Nephron (organoid): ENCODE measurements at regions not wholly inside any gene's neighbourhood (a gene's known extent, or its start where the extent isn't known, plus 50 kb on each side); places are given as distances from the start of the nearest gene placed in this dataset.

Experiments
- H3K27ac Mint-ChIP-seq, 3 experiments: 2 replicates each; pipeline ENCODE4 v1.8.0; 2020; ENCODE audit warnings: mixed read lengths in 3 of 3, mild to moderate bottlenecking in 2 of 3, moderate library complexity in 1 of 3
- H3K27me3 Mint-ChIP-seq: 2 replicates; pipeline ENCODE4 v1.8.0; 2021; ENCODE audit warnings: low read depth, mild to moderate bottlenecking, moderate library complexity, mixed read lengths
- H3K36me3 Mint-ChIP-seq: 2 replicates; pipeline ENCODE4 v1.8.0; 2020; ENCODE audit warnings: low read depth, mixed read lengths
- H3K4me1 Mint-ChIP-seq: 2 replicates; pipeline ENCODE4 v1.8.0; 2020; ENCODE audit warnings: mixed read lengths
- H3K4me3 Mint-ChIP-seq, 3 experiments: 2 replicates each; pipeline ENCODE4 v1.8.0; 2020; ENCODE audit warnings: mild to moderate bottlenecking in 3 of 3, mixed read lengths in 3 of 3, moderate library complexity in 2 of 3
- H3K9me3 Mint-ChIP-seq: 2 replicates; pipeline ENCODE4 v1.8.0; 2020; ENCODE audit warnings: mixed read lengths
- TF ChIP-seq, protein P1 (sequence below), 3 experiments: fragments of 200-600 bp; sonication (generic); IDR thresholded peaks; one replicate each; pipeline ENCODE4 v1.5.0; 2021; ENCODE audit warnings: antibody characterized with exemption in 3 of 3; ENCODE audit not compliant: unreplicated experiment in 3 of 3

DNA sequence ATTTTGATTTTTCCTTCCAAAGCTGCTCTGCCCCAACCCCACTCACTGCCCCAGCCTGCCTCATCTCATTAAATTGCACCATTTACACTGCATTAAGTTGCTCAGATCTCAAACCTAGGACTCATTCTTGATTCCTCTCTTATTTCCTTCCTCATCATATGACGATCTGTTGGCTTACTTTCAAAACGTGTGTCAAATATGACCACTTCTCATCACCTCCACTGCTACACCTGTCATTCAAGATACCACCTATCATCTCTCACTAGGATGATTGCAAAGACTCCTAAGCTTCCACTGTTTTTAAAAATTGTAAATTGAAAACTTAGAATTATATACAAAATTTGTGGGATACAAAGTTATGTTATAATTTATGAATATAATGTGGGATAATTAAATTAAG is 147.1 kb downstream of the DCK start:
- Mint-ChIP-seq H3K27me3 (no peaks in the 10 kb centered on the region), H3K9me3 (peaks cover 1% of the 10 kb centered on the region), H3K4me1 (no peaks in the 10 kb centered on the region), H3K27ac (no peak overlapping the region), H3K36me3 (no peaks in the 10 kb centered on the region), H3K4me3 (no peak overlapping the region)
- TF ChIP-seq, protein P1, sequence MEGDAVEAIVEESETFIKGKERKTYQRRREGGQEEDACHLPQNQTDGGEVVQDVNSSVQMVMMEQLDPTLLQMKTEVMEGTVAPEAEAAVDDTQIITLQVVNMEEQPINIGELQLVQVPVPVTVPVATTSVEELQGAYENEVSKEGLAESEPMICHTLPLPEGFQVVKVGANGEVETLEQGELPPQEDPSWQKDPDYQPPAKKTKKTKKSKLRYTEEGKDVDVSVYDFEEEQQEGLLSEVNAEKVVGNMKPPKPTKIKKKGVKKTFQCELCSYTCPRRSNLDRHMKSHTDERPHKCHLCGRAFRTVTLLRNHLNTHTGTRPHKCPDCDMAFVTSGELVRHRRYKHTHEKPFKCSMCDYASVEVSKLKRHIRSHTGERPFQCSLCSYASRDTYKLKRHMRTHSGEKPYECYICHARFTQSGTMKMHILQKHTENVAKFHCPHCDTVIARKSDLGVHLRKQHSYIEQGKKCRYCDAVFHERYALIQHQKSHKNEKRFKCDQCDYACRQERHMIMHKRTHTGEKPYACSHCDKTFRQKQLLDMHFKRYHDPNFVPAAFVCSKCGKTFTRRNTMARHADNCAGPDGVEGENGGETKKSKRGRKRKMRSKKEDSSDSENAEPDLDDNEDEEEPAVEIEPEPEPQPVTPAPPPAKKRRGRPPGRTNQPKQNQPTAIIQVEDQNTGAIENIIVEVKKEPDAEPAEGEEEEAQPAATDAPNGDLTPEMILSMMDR (IDR thresholded peaks at IDR 0.05; ENCODE audit: unreplicated experiment in 3 of 3), result no peak

DNA sequence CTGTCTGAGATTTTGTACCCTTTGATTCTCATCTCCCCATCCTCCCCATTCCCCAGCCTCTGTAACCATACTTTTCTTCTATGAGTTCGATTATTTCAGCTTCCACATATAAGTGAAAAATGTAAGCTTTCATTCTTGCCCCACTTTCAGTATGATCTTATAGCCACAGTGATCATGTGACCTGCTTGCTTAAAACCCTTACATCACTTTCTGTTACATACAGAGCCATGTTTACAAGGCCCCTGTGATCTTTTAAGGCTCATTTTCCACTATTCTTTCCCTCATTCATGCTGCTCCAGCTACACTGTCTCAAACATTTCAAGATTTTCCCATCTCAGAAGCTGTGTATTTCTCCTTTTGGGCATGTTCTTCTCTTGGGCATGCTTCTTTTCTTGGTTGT is 147.7 kb downstream of the DCK start:
- Mint-ChIP-seq H3K9me3 (peaks cover 5% of the 10 kb centered on the region), H3K36me3 (no peaks in the 10 kb centered on the region), H3K4me3 (no peak overlapping the region), H3K27ac (no peak overlapping the region), H3K27me3 (no peaks in the 10 kb centered on the region), H3K4me1 (no peaks in the 10 kb centered on the region)
- TF ChIP-seq, protein P1 (IDR thresholded peaks at IDR 0.05; ENCODE audit: unreplicated experiment in 3 of 3), result no peak

DNA sequence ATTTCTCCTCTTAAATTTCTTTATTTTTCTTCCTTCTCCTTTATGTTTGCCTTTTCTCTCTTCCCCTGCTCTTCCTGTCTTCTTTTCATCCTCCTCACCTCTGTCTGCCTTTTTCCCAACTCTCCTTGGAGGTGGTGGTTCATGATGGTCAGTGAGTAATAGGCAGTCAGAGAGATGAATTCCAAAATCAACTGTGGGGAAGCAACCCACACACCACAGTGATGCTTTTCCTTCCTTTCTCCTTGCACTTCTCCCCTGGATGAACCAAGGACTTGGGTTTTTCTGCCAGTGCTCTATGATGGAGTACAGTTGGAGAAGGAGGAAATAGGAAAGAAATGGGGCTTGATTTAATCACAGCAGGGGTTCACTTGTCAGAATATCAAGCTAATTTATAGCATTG is 153.8 kb downstream of the DCK start:
- Mint-ChIP-seq H3K4me1 (no peaks in the 10 kb centered on the region), H3K36me3 (no peaks in the 10 kb centered on the region), H3K9me3 (peaks cover 8% of the 10 kb centered on the region), H3K27ac (no peak overlapping the region), H3K27me3 (no peaks in the 10 kb centered on the region), H3K4me3 (no peak overlapping the region)
- TF ChIP-seq, protein P1 (IDR thresholded peaks at IDR 0.05; ENCODE audit: unreplicated experiment in 3 of 3), result no peak

DNA sequence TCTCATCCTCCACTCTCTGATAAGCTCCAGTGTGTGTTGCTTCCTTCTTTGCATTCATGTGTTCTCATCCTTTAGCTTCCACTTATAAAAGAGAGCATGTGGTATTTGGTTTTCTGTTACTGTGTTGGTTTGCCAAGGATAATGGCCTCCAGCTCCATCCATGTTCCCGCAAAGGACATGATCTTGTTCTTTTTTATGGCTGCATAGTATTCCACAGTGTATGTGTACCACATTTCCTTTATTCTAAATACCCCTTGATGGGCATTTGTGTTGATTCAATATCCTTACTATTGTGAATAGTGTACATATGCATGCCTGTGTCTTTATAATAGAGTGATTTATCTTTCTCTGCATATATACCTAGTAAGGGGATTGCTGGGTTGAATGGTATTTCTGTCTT is 155.1 kb downstream of the DCK start:
- Mint-ChIP-seq H3K4me3 (no peak overlapping the region), H3K9me3 (peaks cover 8% of the 10 kb centered on the region), H3K4me1 (no peaks in the 10 kb centered on the region), H3K36me3 (no peaks in the 10 kb centered on the region), H3K27me3 (no peaks in the 10 kb centered on the region), H3K27ac (no peak overlapping the region)
- TF ChIP-seq, protein P1 (IDR thresholded peaks at IDR 0.05; ENCODE audit: unreplicated experiment in 3 of 3), result no peak

DNA sequence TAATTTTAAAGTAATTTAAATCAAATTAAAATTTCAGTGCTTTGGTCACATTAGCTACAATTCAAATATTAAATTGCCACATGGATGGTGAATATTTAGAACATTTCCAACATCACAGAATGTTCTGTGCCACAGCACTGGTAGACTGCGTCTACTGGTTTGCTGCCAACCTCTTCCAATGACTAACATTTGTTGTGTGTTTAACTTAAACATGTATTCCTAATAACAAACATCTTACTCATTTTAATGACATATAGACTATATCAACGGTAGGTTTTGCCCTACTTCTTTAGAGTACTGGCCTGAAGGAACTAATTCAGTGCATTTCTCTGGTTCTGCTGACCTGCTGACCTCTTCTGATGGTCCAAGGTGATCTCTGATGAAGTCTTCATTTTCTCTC is 157.6 kb downstream of the DCK start:
- no peaks in the 10 kb centered on the region for H3K4me1 Mint-ChIP-seq
- no peak overlapping the region for H3K27ac Mint-ChIP-seq
- H3K9me3 Mint-ChIP-seq, result peaks cover 3% of the 10 kb centered on the region
- no peaks in the 10 kb centered on the region for H3K36me3 Mint-ChIP-seq
- no peaks in the 10 kb centered on the region for H3K27me3 Mint-ChIP-seq
- no peak overlapping the region for H3K4me3 Mint-ChIP-seq
- TF ChIP-seq, protein P1 (IDR thresholded peaks at IDR 0.05; ENCODE audit: unreplicated experiment in 3 of 3), result no peak

DNA sequence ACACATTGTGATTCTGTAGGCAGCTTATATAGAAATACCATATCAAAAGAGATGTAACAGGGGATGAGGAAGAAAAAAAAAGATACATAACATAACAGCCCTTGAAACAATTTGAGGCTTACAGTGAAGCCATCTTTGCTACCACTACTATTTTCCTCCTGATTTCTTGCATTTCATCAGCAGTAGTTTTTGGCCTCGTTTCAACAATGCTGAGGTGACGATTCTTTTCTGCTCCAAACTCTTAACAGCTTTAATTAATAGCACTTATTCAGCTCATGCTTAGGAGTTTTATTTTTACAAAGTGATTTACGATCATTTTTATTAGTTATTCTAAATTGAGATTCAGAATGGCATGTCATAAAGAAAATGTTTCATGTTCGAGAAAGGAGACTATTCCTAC is 163.2 kb downstream of the DCK start:
- no peaks in the 10 kb centered on the region for H3K36me3 Mint-ChIP-seq
- TF ChIP-seq, protein P1 (IDR thresholded peaks at IDR 0.05; ENCODE audit: unreplicated experiment in 3 of 3), result no peak
- H3K4me3 Mint-ChIP-seq, result no peak overlapping the region
- peak overlapping the region in 1 of 3 experiments; percentile 25 for H3K27ac Mint-ChIP-seq
- H3K9me3 Mint-ChIP-seq, result no peaks in the 10 kb centered on the region
- peaks cover 5% of the 10 kb centered on the region for H3K4me1 Mint-ChIP-seq
- no peaks in the 10 kb centered on the region for H3K27me3 Mint-ChIP-seq
